GM19238 (cell line): ENCODE measurements at regions not wholly inside any gene's neighbourhood (a gene's known extent, or its start where the extent isn't known, plus 50 kb on each side); places are given as distances from the start of the nearest gene placed in this dataset.

Source experiments
- DNase-seq: peaks from one replicate; pipeline ENCODE4 v3.0.0; 2011; ENCODE audit warnings: low spot score; ENCODE audit not compliant: insufficient read length

- no peak for DNase-seq
These were observed 61.9 kb upstream of the PTPRZ1 start for GRCh38 chr7:121810831-121811672.

GRCh38 chr7:121807078-121807477 is 65.9 kb upstream of the PTPRZ1 start:
- no peak for DNase-seq

GRCh38 chr7:121803039-121803438 is 69.9 kb upstream of the PTPRZ1 start:
- no peak for DNase-seq

GRCh38 chr7:121800916-121801675 is 71.9 kb upstream of the PTPRZ1 start:
- DNase-seq = no peak

- no peak for DNase-seq
These were observed 74.1 kb upstream of the PTPRZ1 start for GRCh38 chr7:121798896-121799295.

GRCh38 chr7:121798453-121798840 is 74.5 kb upstream of the PTPRZ1 start:
- no peak for DNase-seq

- no peak for DNase-seq
These were observed 75.1 kb upstream of the PTPRZ1 start for GRCh38 chr7:121797657-121798452.

- DNase-seq = no peak
These were observed 75.9 kb upstream of the PTPRZ1 start for GRCh38 chr7:121796936-121797656.

GRCh38 chr7:121796381-121796780 is 76.6 kb upstream of the PTPRZ1 start:
- no peak for DNase-seq

GRCh38 chr7:121795736-121796135 is 77.2 kb upstream of the PTPRZ1 start:
- no peak for DNase-seq

GRCh38 chr7:121793716-121794115 is 79.2 kb upstream of the PTPRZ1 start:
- DNase-seq = no peak

GRCh38 chr7:121777672-121778071 is 95.3 kb upstream of the PTPRZ1 start:
- no peak for DNase-seq

GRCh38 chr7:121774563-121774962 is 98.4 kb upstream of the PTPRZ1 start:
- no peak for DNase-seq

GRCh38 chr7:121766676-121767075 is 106.3 kb upstream of the PTPRZ1 start:
- DNase-seq = no peak

- DNase-seq = no peak
These were observed 111.6 kb upstream of the PTPRZ1 start for GRCh38 chr7:121761399-121761798.

GRCh38 chr7:121755818-121756552 is 117.0 kb upstream of the PTPRZ1 start:
- DNase-seq = no peak

GRCh38 chr7:121755286-121755685 is 117.7 kb upstream of the PTPRZ1 start:
- DNase-seq = no peak

GRCh38 chr7:121753944-121754343 is 119.0 kb upstream of the PTPRZ1 start:
- no peak for DNase-seq

GRCh38 chr7:121752706-121753105 is 120.3 kb upstream of the PTPRZ1 start:
- DNase-seq = no peak

GRCh38 chr7:121748546-121748945 is 124.4 kb upstream of the PTPRZ1 start:
- DNase-seq = no peak

GRCh38 chr7:121745856-121746255 is 127.1 kb upstream of the PTPRZ1 start:
- DNase-seq = no peak
